H1 (cell line): ENCODE measurements at regions not wholly inside any gene's neighbourhood (a gene's known extent, or its start where the extent isn't known, plus 50 kb on each side); places are given as distances from the start of the nearest gene placed in this dataset.

Source experiments
- CTCF ChIP-seq, 3 experiments: IDR thresholded peaks; 1 replicate in 2 of 3; 2 replicates in 1 of 3; pipeline versions ENCODE4 v1.5.1 to v1.6.1; 2011; ENCODE audit warnings: low read length in 3 of 3, mild to moderate bottlenecking in 3 of 3, inconsistent platforms in 2 of 3, low read depth in 1 of 3, moderate library complexity in 1 of 3; ENCODE audit not compliant: insufficient read depth in 1 of 3; ENCODE audit errors: control extremely low read depth in 1 of 3
- EP300 ChIP-seq, 2 experiments: IDR thresholded peaks; 1 replicate in 1 of 2; 2 replicates in 1 of 2; pipeline ENCODE4 v1.6.1; 2011 to 2012; ENCODE audit warnings: low read depth in 2 of 2, low read length in 2 of 2, mild to moderate bottlenecking in 2 of 2, borderline replicate concordance in 1 of 2, inconsistent platforms in 1 of 2, moderate library complexity in 1 of 2
- GTF2F1 ChIP-seq: IDR thresholded peaks from 2 replicates; pipeline ENCODE4 v1.6.1; 2012; ENCODE audit warnings: low read depth, low read length, improper control_type of control experiment, borderline replicate concordance
- JUN ChIP-seq: IDR thresholded peaks from 2 replicates; pipeline ENCODE4 v1.6.1; 2011; ENCODE audit warnings: low read depth, mild to moderate bottlenecking, improper control_type of control experiment, low read length
- JUND ChIP-seq: IDR thresholded peaks from 2 replicates; pipeline ENCODE4 v1.6.1; 2011; ENCODE audit warnings: mild to moderate bottlenecking, improper control_type of control experiment, low read length
- POLR2AphosphoS5 ChIP-seq: IDR thresholded peaks from 2 replicates; pipeline ENCODE4 v1.6.1; 2011; ENCODE audit warnings: low read depth, low read length
- RNF2 ChIP-seq: fragments of 200-900, 300-1000 bp; sonication (generic); IDR thresholded peaks from 2 replicates; pipeline ENCODE4 v1.7.1; 2016; ENCODE audit warnings: borderline replicate concordance, low read depth, mild to moderate bottlenecking, antibody characterized with exemption, low read length; ENCODE audit not compliant: poor library complexity, severe bottlenecking; ENCODE audit errors: missing control alignments
- SIN3A ChIP-seq, 2 experiments: IDR thresholded peaks in 1 of 2; conservative IDR thresholded peaks in 1 of 2; 2 replicates each; pipeline ENCODE4 v1.6.1; 2011 to 2012; ENCODE audit warnings: low read length in 2 of 2, improper control_type of control experiment in 1 of 2, low read depth in 1 of 2, mild to moderate bottlenecking in 1 of 2
- SP2 ChIP-seq: IDR thresholded peaks from 2 replicates; pipeline ENCODE4 v1.6.1; 2012; ENCODE audit warnings: mild to moderate bottlenecking, low read length, inconsistent platforms
- SUZ12 ChIP-seq: fragments of 200-600 bp; sonication (generic); IDR thresholded peaks from 2 replicates; pipeline ENCODE4 v1.6.1; 2012; ENCODE audit warnings: mild to moderate bottlenecking, inconsistent platforms, low read length, moderate library complexity, mixed read lengths
- ZNF274 ChIP-seq: IDR thresholded peaks from 2 replicates; pipeline ENCODE4 v1.7.0; 2012; ENCODE audit warnings: low read length, borderline replicate concordance; ENCODE audit errors: extremely low read depth

GRCh38 chr21:28858424-28858823, 134.3 kb downstream of the LTN1 start:
- TF ChIP-seq JUN (no peak), EP300 (IDR thresholded peaks at IDR 0.05; ENCODE audit: borderline replicate concordance in 1 of 2, low read depth in 2 of 2, low read length in 2 of 2) (no peak), RNF2 (no peak), CTCF (IDR thresholded peaks at IDR 0.05; ENCODE audit: control extremely low read depth in 1 of 3, insufficient read depth in 1 of 3, low read depth in 1 of 3, low read length in 3 of 3) (no peak), SUZ12 (no peak), GTF2F1 (no peak), POLR2AphosphoS5 (no peak), SIN3A (conservative IDR thresholded peaks at IDR 0.05 in 1 of 2, IDR thresholded peaks at IDR 0.05 in 1 of 2; ENCODE audit: low read depth in 1 of 2, low read length in 2 of 2) (no peak), JUND (no peak), SP2 (no peak), ZNF274 (no peak)
